Lower lobe of right lung (tissue), 2 donors: ENCODE measurements at regions not wholly inside any gene's neighbourhood (a gene's known extent, or its start where the extent isn't known, plus 50 kb on each side); places are given as distances from the start of the nearest gene placed in this dataset.

Experiments
- ATAC-seq, 2 donors: fragments of 200-7000 bp; cut with Tn5 transposase; one replicate each; pipeline ENCODE4 v1.9.1; 2020 to 2022; ENCODE audit warnings: mild to moderate bottlenecking in 2 of 2, moderate library complexity in 2 of 2
- DNase-seq: peaks from one replicate; pipeline ENCODE4 v3.0.0-alpha.2; 2020
- H3K27ac ChIP-seq: fragments of 200-600 bp; one replicate; pipeline ENCODE4 v1.8.0; 2022
- H3K27me3 ChIP-seq: fragments of 200-600 bp; one replicate; pipeline ENCODE4 v1.8.0; 2022; ENCODE audit warnings: low read depth
- H3K36me3 ChIP-seq: fragments of 200-600 bp; one replicate; pipeline ENCODE4 v1.8.0; 2022; ENCODE audit warnings: mild to moderate bottlenecking
- H3K4me1 ChIP-seq: fragments of 200-600 bp; one replicate; pipeline ENCODE4 v1.8.0; 2022
- H3K4me3 ChIP-seq: fragments of 200-600 bp; one replicate; pipeline ENCODE4 v1.8.0; 2022; ENCODE audit warnings: mild to moderate bottlenecking
- H3K9me3 ChIP-seq: fragments of 200-600 bp; one replicate; pipeline ENCODE4 v1.8.0; 2022
- CTCF ChIP-seq: fragments of 200-600 bp; IDR thresholded peaks from one replicate; pipeline ENCODE4 v1.8.0; 2022; ENCODE audit warnings: antibody characterized with exemption, mild to moderate bottlenecking
- intact Hi-C: fragments of 100-400 bp; cut with DNase I; formaldehyde crosslinking; loops from one replicate; pipeline ENCODE4 v1.11.0; 2022
- donor health status: DM: no; HTN: yes; CAD: no; lungs with severe emphysema.

- DNase-seq = no peak
- Histone ChIP-seq H3K27me3 (no peaks in the 10 kb centered on the region), H3K4me3 (no peak overlapping the region), H3K4me1 (no peaks in the 10 kb centered on the region), H3K9me3 (no peaks in the 10 kb centered on the region), H3K36me3 (no peaks in the 10 kb centered on the region), H3K27ac (no peak overlapping the region)
- TF ChIP-seq CTCF = no peak
- ATAC-seq = no peak
- intact Hi-C loops = no loop called here
Observed at GRCh38 chr4:111775556-111776297, 369.5 kb upstream of the FAM241A start.

DNA sequence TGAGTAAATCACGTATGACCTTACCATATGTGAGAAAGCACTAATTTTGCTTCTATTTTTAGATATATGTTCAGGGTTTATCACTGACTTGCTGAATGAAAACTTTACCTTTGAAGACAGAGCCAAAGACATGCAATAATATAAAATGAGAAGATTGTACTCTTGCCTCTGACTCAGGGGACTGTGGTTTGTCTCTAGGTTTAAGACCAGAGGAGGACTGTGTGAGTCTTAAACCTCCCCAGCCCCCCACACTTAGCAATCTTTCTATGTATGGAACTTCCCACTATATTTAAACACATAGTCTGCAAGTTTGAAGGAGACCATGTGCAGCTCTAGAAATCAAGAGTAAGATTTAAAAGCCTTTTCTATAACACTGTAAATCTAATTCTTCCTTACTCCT lies 368.7 kb upstream of the FAM241A start:
- TF ChIP-seq CTCF = no peak
- H3K4me1 ChIP-seq = no peaks in the 10 kb centered on the region
- no peak overlapping the region for H3K4me3 ChIP-seq
- intact Hi-C loops = no loop called here
- H3K9me3 ChIP-seq = no peaks in the 10 kb centered on the region
- no peak overlapping the region for H3K27ac ChIP-seq
- ATAC-seq (no peak), DNase-seq (no peak)
- H3K27me3 ChIP-seq = no peaks in the 10 kb centered on the region
- H3K36me3 ChIP-seq = no peaks in the 10 kb centered on the region

- Histone ChIP-seq H3K4me1 (no peaks in the 10 kb centered on the region), H3K9me3 (no peaks in the 10 kb centered on the region), H3K27me3 (no peaks in the 10 kb centered on the region), H3K27ac (no peak overlapping the region), H3K36me3 (no peaks in the 10 kb centered on the region), H3K4me3 (no peak overlapping the region)
- intact Hi-C loops = no loop called here
- TF ChIP-seq CTCF = no peak
- ATAC-seq (no peak), DNase-seq (no peak)
Observed at GRCh38 chr4:111778543-111778942, 366.7 kb upstream of the FAM241A start.

GRCh38 chr4:111780965-111781364 lies 364.3 kb upstream of the FAM241A start:
- Histone ChIP-seq H3K27me3 (no peaks in the 10 kb centered on the region), H3K4me3 (no peak overlapping the region), H3K27ac (no peak overlapping the region), H3K9me3 (no peaks in the 10 kb centered on the region), H3K4me1 (no peaks in the 10 kb centered on the region), H3K36me3 (no peaks in the 10 kb centered on the region)
- TF ChIP-seq CTCF = no peak
- intact Hi-C loops = no loop called here
- ATAC-seq (no peak), DNase-seq (no peak)

DNA sequence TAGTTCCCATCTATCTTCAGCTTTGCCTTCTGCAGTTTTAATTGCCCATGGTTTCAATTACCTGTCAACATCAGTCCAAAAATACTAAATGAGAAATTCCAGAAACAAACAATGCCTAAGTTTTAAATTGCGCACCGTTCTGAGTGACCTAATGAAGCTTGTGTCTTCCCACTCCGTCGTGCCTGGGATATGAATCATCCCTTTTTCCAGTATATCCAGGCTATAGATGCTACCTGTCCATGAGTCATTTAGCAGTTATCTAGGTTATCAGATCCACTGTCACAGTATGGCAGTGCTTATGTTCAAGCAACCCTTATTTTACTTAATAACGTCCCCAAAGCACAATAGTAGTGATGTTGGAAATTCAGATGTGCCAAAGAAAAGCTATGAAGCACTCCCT lies 363.6 kb upstream of the FAM241A start:
- no peaks in the 10 kb centered on the region for H3K9me3 ChIP-seq
- DNase-seq (no peak), ATAC-seq (no peak)
- no peak overlapping the region for H3K27ac ChIP-seq
- no peak for TF ChIP-seq CTCF
- intact Hi-C loops = no loop called here
- no peak overlapping the region for H3K4me3 ChIP-seq
- H3K4me1 ChIP-seq = no peaks in the 10 kb centered on the region
- H3K36me3 ChIP-seq = no peaks in the 10 kb centered on the region
- H3K27me3 ChIP-seq = no peaks in the 10 kb centered on the region
